ENCODE measurements at regions not wholly inside any gene's neighbourhood (a gene's known extent, or its start where the extent isn't known, plus 50 kb on each side); places are given as distances from the start of the nearest gene placed in this dataset.
"Not testable (repeated sequence)": the region's sequence is repeated elsewhere in the genome, so short reads cannot be mapped to it uniquely, and the experiment has no call there.

GRCh38 chr4:138438608-138439007 is 196.5 kb upstream of the SLC7A11 start:
- TF ChIP-seq CTCF (IDR thresholded peaks at IDR 0.05; ENCODE audit: low read depth, low read length) = no peak
- H3K4me3 ChIP-seq (ENCODE audit: low read depth, low read length) = no peak overlapping the region

GRCh38 chr4:138437263-138437851 is 195.2 kb upstream of the SLC7A11 start:
- no peak overlapping the region for H3K4me3 ChIP-seq (ENCODE audit: low read depth, low read length)
- no peak for TF ChIP-seq CTCF (IDR thresholded peaks at IDR 0.05; ENCODE audit: low read depth, low read length)

- not testable (repeated sequence) for H3K4me3 ChIP-seq (ENCODE audit: low read depth, low read length)
These were observed 193.6 kb upstream of the SLC7A11 start for GRCh38 chr4:138435733-138436132.

GRCh38 chr4:138435046-138435445 is 192.9 kb upstream of the SLC7A11 start:
- not testable (repeated sequence) for H3K4me3 ChIP-seq (ENCODE audit: low read depth, low read length)

- no peak for TF ChIP-seq CTCF (IDR thresholded peaks at IDR 0.05; ENCODE audit: low read depth, low read length)
These were observed 186.5 kb upstream of the SLC7A11 start for GRCh38 chr4:138428611-138429010.

GRCh38 chr4:138426786-138427185 is 184.6 kb upstream of the SLC7A11 start:
- TF ChIP-seq CTCF (IDR thresholded peaks at IDR 0.05; ENCODE audit: low read depth, low read length) = no peak
- no peak overlapping the region for H3K4me3 ChIP-seq (ENCODE audit: low read depth, low read length)

More at GRCh38 chr4:138428611-138429010, 186.5 kb upstream of the SLC7A11 start:
- H3K4me3 ChIP-seq (ENCODE audit: low read depth, low read length) = no peak overlapping the region

- no peak overlapping the region for H3K4me3 ChIP-seq (ENCODE audit: low read depth, low read length)
- no peak for TF ChIP-seq CTCF (IDR thresholded peaks at IDR 0.05; ENCODE audit: low read depth, low read length)
These were observed 178.3 kb upstream of the SLC7A11 start for GRCh38 chr4:138420471-138420870.

GRCh38 chr4:138414202-138414601 is 172.1 kb upstream of the SLC7A11 start:
- H3K4me3 ChIP-seq (ENCODE audit: low read depth, low read length) = no peak overlapping the region
- TF ChIP-seq CTCF (IDR thresholded peaks at IDR 0.05; ENCODE audit: low read depth, low read length) = no peak
